DOHH2 (cell line): ENCODE measurements at regions not wholly inside any gene's neighbourhood (a gene's known extent, or its start where the extent isn't known, plus 50 kb on each side); places are given as distances from the start of the nearest gene placed in this dataset.

Experiments
- EZH2phosphoT487 ChIP-seq: fragments of 200-600 bp; sonication (generic); IDR thresholded peaks from 2 replicates; pipeline ENCODE4 v1.6.1; 2017; ENCODE audit warnings: borderline replicate concordance, mild to moderate bottlenecking, antibody characterized with exemption, low read length, moderate library complexity, mixed read lengths
- TF ChIP-seq, protein P1 (sequence below): fragments of 200-600 bp; sonication (generic); IDR thresholded peaks from one replicate; pipeline ENCODE4 v1.5.1; 2014; ENCODE audit warnings: antibody characterized with exemption, mild to moderate bottlenecking, low read depth, low read length; ENCODE audit not compliant: poor library complexity, severe bottlenecking

- TF ChIP-seq, protein P1, sequence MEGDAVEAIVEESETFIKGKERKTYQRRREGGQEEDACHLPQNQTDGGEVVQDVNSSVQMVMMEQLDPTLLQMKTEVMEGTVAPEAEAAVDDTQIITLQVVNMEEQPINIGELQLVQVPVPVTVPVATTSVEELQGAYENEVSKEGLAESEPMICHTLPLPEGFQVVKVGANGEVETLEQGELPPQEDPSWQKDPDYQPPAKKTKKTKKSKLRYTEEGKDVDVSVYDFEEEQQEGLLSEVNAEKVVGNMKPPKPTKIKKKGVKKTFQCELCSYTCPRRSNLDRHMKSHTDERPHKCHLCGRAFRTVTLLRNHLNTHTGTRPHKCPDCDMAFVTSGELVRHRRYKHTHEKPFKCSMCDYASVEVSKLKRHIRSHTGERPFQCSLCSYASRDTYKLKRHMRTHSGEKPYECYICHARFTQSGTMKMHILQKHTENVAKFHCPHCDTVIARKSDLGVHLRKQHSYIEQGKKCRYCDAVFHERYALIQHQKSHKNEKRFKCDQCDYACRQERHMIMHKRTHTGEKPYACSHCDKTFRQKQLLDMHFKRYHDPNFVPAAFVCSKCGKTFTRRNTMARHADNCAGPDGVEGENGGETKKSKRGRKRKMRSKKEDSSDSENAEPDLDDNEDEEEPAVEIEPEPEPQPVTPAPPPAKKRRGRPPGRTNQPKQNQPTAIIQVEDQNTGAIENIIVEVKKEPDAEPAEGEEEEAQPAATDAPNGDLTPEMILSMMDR = no peak
- TF ChIP-seq EZH2phosphoT487 = no peak
Observed at GRCh38 chr2:234846599-234847363, 105.0 kb upstream of the SH3BP4 start.
